Uterus (tissue), 2 donors: ENCODE measurements at regions not wholly inside any gene's neighbourhood (a gene's known extent, or its start where the extent isn't known, plus 50 kb on each side); places are given as distances from the start of the nearest gene placed in this dataset.

Source experiments
- POLR2A ChIP-seq, 2 donors: fragments of 450-650 bp; IDR thresholded peaks; one replicate each; pipeline ENCODE4 v1.6.1; 2016; ENCODE audit warnings: antibody characterized with exemption in 2 of 2, mild to moderate bottlenecking in 1 of 2, moderate library complexity in 1 of 2
- TF ChIP-seq, protein P1 (sequence below), 4 experiments: fragments of 200-600 bp in 2 of 4; fragments of 450-650 bp in 2 of 4; sonication (generic) in 2 of 4; IDR thresholded peaks; one replicate each; pipeline ENCODE4 v1.5.1; 2016 to 2019; ENCODE audit warnings: antibody characterized with exemption in 4 of 4, mild to moderate bottlenecking in 2 of 4, moderate library complexity in 1 of 4

DNA sequence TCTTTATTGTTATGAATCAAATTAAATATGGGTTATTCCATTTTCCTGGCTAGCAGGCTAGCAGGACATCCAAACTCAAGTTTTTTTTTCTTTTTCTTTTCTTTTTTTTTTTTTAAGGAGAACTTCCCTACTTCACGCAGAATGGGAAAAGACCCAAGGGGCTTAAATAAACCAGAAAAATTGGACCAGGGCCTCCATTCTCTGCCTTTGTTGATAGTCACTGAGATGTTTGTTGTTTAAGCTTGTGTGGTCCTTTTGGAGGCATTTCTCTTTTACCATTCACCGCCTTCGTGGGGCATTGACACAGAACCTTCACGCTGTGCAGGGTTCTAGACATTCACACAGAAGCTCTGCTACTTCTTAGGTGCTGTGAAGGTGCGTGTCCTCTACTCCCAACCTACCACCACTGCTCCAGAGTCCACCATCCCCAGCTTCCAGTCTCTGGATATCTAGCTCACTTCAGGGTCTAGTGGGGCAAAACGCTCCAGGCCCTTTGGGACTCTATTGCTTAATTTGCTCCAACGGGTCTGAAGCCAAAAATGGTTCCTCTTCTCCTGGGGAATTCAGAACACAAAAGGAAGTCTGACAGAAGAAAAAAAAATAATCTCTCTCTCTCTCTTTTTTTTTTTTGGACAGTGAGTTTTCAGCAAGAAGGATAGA lies 301.3 kb downstream of the AEBP2 start:
- TF ChIP-seq, protein P1, sequence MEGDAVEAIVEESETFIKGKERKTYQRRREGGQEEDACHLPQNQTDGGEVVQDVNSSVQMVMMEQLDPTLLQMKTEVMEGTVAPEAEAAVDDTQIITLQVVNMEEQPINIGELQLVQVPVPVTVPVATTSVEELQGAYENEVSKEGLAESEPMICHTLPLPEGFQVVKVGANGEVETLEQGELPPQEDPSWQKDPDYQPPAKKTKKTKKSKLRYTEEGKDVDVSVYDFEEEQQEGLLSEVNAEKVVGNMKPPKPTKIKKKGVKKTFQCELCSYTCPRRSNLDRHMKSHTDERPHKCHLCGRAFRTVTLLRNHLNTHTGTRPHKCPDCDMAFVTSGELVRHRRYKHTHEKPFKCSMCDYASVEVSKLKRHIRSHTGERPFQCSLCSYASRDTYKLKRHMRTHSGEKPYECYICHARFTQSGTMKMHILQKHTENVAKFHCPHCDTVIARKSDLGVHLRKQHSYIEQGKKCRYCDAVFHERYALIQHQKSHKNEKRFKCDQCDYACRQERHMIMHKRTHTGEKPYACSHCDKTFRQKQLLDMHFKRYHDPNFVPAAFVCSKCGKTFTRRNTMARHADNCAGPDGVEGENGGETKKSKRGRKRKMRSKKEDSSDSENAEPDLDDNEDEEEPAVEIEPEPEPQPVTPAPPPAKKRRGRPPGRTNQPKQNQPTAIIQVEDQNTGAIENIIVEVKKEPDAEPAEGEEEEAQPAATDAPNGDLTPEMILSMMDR (IDR thresholded peaks at IDR 0.05): no peak
- TF ChIP-seq POLR2A (IDR thresholded peaks at IDR 0.05): no peak
